Suprapubic skin (tissue), 4 donors: ENCODE measurements at regions not wholly inside any gene's neighbourhood (a gene's known extent, or its start where the extent isn't known, plus 50 kb on each side); places are given as distances from the start of the nearest gene placed in this dataset.
"Not testable (repeated sequence)": the region's sequence is repeated elsewhere in the genome, so short reads cannot be mapped to it uniquely, and the experiment has no call there.

ENCODE experiments used
- POLR2A ChIP-seq, 2 donors: fragments of 450-650 bp; IDR thresholded peaks; one replicate each; pipeline ENCODE4 v1.6.1; 2017; ENCODE audit warnings: antibody characterized with exemption in 2 of 2, mild to moderate bottlenecking in 2 of 2, moderate library complexity in 2 of 2
- POLR2AphosphoS5 ChIP-seq, 3 donors: sonication (generic); formaldehyde crosslinking; IDR thresholded peaks; one replicate each; pipeline ENCODE4 v1.6.1; 2017; ENCODE audit warnings: antibody characterized with exemption in 3 of 3
- TF ChIP-seq, protein P1 (sequence below), 2 donors: fragments of 200-600 bp in 1 of 2; fragments of 450-650 bp in 1 of 2; sonication (generic) in 1 of 2; IDR thresholded peaks; one replicate each; pipeline ENCODE4 v1.5.1; 2016 to 2019; ENCODE audit warnings: antibody characterized with exemption in 2 of 2, mild to moderate bottlenecking in 1 of 2, moderate library complexity in 1 of 2

DNA sequence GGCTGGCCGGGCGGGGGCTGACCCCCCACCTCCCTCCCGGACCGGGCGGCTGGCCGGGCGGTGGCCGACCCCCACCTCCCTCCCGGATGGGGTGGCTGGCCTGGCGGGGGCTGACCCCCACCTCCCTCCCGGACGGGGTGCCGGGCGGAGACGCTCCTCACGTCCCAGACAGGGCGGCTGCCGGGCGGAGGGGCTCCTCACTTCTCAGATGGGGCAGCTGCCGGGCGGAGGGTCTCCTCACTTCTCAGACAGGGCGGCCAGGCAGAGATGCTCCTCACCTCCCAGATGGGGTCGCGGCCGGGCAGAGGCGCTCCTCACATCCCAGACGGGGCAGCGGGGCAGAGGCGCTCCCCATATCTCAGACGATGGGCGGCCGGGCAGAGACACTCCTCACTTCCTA is 965.8 kb upstream of the DEFB115 start:
- TF ChIP-seq, protein P1, sequence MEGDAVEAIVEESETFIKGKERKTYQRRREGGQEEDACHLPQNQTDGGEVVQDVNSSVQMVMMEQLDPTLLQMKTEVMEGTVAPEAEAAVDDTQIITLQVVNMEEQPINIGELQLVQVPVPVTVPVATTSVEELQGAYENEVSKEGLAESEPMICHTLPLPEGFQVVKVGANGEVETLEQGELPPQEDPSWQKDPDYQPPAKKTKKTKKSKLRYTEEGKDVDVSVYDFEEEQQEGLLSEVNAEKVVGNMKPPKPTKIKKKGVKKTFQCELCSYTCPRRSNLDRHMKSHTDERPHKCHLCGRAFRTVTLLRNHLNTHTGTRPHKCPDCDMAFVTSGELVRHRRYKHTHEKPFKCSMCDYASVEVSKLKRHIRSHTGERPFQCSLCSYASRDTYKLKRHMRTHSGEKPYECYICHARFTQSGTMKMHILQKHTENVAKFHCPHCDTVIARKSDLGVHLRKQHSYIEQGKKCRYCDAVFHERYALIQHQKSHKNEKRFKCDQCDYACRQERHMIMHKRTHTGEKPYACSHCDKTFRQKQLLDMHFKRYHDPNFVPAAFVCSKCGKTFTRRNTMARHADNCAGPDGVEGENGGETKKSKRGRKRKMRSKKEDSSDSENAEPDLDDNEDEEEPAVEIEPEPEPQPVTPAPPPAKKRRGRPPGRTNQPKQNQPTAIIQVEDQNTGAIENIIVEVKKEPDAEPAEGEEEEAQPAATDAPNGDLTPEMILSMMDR (IDR thresholded peaks at IDR 0.05) = not testable (repeated sequence)
- TF ChIP-seq POLR2AphosphoS5, POLR2A (IDR thresholded peaks at IDR 0.05): not testable (repeated sequence)
